ENCODE measurements at regions not wholly inside any gene's neighbourhood (a gene's known extent, or its start where the extent isn't known, plus 50 kb on each side); places are given as distances from the start of the nearest gene placed in this dataset.
A peak's percentile ranks its signal among the peaks of the same experiment; 100 is the strongest.

DNA sequence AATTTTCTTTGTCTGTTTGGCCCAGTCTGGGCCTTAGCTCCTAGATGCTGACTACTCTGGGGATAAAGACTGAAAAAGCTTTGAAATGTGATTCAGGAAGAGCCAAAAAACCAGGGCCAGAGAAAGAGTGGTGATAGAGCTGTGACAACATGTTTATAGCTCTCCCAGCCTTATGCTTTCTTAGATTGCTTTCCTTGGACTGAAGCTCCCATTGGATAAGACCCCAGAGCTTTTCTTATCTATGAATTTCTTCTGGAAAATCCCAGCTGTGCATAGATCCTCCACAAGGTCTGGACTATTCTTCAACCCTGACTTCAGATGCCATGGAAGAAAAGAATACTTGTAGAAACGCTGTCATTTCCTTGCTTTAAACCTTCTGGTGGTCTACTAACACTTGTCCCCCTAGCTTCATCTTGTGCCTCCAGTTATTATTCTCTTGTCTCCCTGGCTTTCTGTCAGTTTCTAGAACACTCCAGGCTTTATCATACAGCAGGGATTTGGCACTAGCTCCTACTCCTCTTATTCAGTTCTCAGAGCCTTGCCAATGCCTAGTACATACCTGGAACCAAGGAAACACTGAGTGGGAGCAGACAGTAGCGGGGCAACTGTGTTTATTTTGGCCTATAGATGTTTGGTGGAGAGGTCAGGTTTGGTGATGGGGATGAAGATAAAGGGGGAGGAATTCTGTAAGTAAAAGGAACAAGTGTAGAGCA is 57.1 kb upstream of the TEX13D start:
- ATAC-seq (peak in 7 of 8 donors; percentile 60 to 83 (median 71)), DNase-seq (peak in 1 of 2 donors; percentile 2)
- TF ChIP-seq, protein P1, sequence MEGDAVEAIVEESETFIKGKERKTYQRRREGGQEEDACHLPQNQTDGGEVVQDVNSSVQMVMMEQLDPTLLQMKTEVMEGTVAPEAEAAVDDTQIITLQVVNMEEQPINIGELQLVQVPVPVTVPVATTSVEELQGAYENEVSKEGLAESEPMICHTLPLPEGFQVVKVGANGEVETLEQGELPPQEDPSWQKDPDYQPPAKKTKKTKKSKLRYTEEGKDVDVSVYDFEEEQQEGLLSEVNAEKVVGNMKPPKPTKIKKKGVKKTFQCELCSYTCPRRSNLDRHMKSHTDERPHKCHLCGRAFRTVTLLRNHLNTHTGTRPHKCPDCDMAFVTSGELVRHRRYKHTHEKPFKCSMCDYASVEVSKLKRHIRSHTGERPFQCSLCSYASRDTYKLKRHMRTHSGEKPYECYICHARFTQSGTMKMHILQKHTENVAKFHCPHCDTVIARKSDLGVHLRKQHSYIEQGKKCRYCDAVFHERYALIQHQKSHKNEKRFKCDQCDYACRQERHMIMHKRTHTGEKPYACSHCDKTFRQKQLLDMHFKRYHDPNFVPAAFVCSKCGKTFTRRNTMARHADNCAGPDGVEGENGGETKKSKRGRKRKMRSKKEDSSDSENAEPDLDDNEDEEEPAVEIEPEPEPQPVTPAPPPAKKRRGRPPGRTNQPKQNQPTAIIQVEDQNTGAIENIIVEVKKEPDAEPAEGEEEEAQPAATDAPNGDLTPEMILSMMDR (IDR thresholded peaks at IDR 0.05) = no peak
- 46 to 70% methylated on average over 2 of the region's 2 CpGs for WGBS, 2 donors
- Histone ChIP-seq H3K27me3 (no peaks in the 10 kb centered on the region), H3K27ac (peak overlapping the region in 4 of 10 donors; percentile 26 to 44 (median 34)), H3K36me3 (no peaks in the 10 kb centered on the region), H3K4me1 (peaks cover 0 to 12% (median 0%) of the 10 kb centered on the region in 9 donors), H3K9me3 (no peaks in the 10 kb centered on the region), H3K4me3 (no peak overlapping the region)
- intact Hi-C loops (cut with DNase I) = no loop called here

DNA sequence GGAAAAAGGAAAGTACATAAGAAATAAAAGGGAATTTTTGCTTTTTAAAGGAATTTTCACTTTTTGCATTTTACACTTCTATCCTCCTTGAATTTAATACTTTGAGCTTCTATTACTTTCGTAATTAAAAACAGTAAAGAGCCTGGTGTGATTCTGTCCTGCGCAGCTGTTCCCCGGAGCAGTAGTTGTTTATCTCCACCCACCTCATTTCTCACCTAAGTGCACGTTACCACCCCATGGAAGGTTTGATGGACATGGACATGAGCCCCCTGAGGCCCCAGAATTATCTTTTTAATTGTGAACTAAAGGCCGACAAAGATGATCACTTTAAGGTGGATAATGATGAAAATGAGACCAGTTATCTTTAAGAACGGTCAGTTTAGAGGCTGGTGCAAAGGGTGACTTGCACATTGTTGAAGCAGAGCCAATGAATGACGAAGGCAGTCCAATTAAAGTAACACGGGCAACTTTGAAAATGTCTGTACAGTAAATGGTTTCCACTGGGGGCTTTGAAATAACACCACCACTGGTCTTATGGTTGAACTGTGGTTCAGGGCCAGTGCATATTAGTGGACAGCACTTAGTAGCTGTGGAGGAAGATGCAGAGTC is 52.1 kb upstream of the TEX13D start:
- Histone ChIP-seq H3K36me3 (no peaks in the 10 kb centered on the region), H3K27ac (no peak overlapping the region), H3K27me3 (no peaks in the 10 kb centered on the region), H3K4me3 (no peak overlapping the region), H3K4me1 (peaks cover 0 to 4% (median 0%) of the 10 kb centered on the region in 9 donors), H3K9me3 (no peaks in the 10 kb centered on the region)
- TF ChIP-seq, protein P1 (IDR thresholded peaks at IDR 0.05) = no peak
- intact Hi-C loops (cut with DNase I) = no loop called here
- DNase-seq = no peak
- 65 to 74% methylated on average over 8 of the region's 8 CpGs for WGBS, 2 donors
- ATAC-seq = no peak

DNA sequence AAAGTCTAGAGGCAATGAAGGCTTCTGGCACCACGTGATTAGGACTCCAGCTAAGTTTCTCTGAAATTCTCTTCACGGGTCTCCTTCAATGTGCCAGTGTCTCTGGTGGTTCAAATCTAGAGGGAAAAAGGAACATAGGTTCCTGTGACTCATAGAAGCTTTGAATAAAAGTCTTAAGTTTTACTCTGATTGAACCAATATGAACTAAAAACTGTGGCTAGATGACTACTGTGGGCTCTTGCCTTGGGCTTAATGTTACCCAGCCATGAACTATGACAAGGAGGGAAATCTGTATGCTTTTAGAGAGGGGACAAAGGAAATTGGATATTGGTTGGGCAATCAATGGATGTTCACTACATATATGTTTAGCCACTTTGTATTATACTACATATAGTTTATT is 49.9 kb upstream of the TEX13D start:
- ATAC-seq = no peak
- no peaks in the 10 kb centered on the region for H3K27me3 ChIP-seq

More for the DNA sequence above, 49.9 kb upstream of the TEX13D start:
- TF ChIP-seq, protein P1 (IDR thresholded peaks at IDR 0.05) = no peak
- Histone ChIP-seq H3K27ac (no peak overlapping the region), H3K36me3 (no peaks in the 10 kb centered on the region), H3K4me1 (no peaks in the 10 kb centered on the region), H3K4me3 (no peak overlapping the region), H3K9me3 (no peaks in the 10 kb centered on the region)
- WGBS, 2 donors = 78 to 80% methylated on average over 2 of the region's 2 CpGs
- intact Hi-C loops (cut with DNase I) = no loop called here
- no peak for DNase-seq
